ENCODE measurements at regions not wholly inside any gene's neighbourhood (a gene's known extent, or its start where the extent isn't known, plus 50 kb on each side); places are given as distances from the start of the nearest gene placed in this dataset.
"Not testable (repeated sequence)": the region's sequence is repeated elsewhere in the genome, so short reads cannot be mapped to it uniquely, and the experiment has no call there.

GRCh38 chr4:3596957-3597733, 64.9 kb upstream of the LRPAP1 start:
- not testable (repeated sequence) for DNase-seq (ENCODE audit: low spot score in 2 of 2); H3K4me3 Mint-ChIP-seq; H3K36me3 Mint-ChIP-seq; H3K4me1 Mint-ChIP-seq; H3K27ac Mint-ChIP-seq; H3K9me3 Mint-ChIP-seq; ATAC-seq (ENCODE audit: low read depth)
- H3K27me3 Mint-ChIP-seq: peaks cover 12% of the 10 kb centered on the region

- not testable (repeated sequence) for H3K4me1 Mint-ChIP-seq; H3K27ac Mint-ChIP-seq; H3K4me3 Mint-ChIP-seq; H3K36me3 Mint-ChIP-seq; ATAC-seq (ENCODE audit: low read depth); H3K9me3 Mint-ChIP-seq; DNase-seq (ENCODE audit: low spot score in 2 of 2)
- peaks cover 12% of the 10 kb centered on the region for H3K27me3 Mint-ChIP-seq
Observed at GRCh38 chr4:3595627-3596291, 63.5 kb upstream of the LRPAP1 start.

GRCh38 chr4:3594751-3595150, 62.5 kb upstream of the LRPAP1 start:
- not testable (repeated sequence) for H3K4me3 Mint-ChIP-seq; H3K4me1 Mint-ChIP-seq; H3K9me3 Mint-ChIP-seq; ATAC-seq (ENCODE audit: low read depth); H3K36me3 Mint-ChIP-seq; DNase-seq (ENCODE audit: low spot score in 2 of 2)
- Mint-ChIP-seq H3K27me3 (peaks cover 12% of the 10 kb centered on the region), H3K27ac (peak overlapping the region; percentile 49)

GRCh38 chr4:3589946-3590924, 58.0 kb upstream of the LRPAP1 start:
- H3K4me3 Mint-ChIP-seq; DNase-seq (ENCODE audit: low spot score in 2 of 2); H3K36me3 Mint-ChIP-seq; H3K9me3 Mint-ChIP-seq; H3K27ac Mint-ChIP-seq; ATAC-seq (ENCODE audit: low read depth): not testable (repeated sequence)
- peaks cover 13% of the 10 kb centered on the region for H3K27me3 Mint-ChIP-seq
- peaks cover 10% of the 10 kb centered on the region for H3K4me1 Mint-ChIP-seq

GRCh38 chr4:3589379-3589778, 57.2 kb upstream of the LRPAP1 start:
- not testable (repeated sequence) for H3K4me1 Mint-ChIP-seq; H3K36me3 Mint-ChIP-seq; H3K4me3 Mint-ChIP-seq; H3K27me3 Mint-ChIP-seq; H3K27ac Mint-ChIP-seq; H3K9me3 Mint-ChIP-seq; DNase-seq (ENCODE audit: low spot score in 2 of 2); ATAC-seq (ENCODE audit: low read depth)

GRCh38 chr4:3588517-3589194, 56.4 kb upstream of the LRPAP1 start:
- not testable (repeated sequence) for H3K27ac Mint-ChIP-seq; ATAC-seq (ENCODE audit: low read depth); H3K27me3 Mint-ChIP-seq; H3K9me3 Mint-ChIP-seq; H3K4me1 Mint-ChIP-seq; H3K4me3 Mint-ChIP-seq; DNase-seq (ENCODE audit: low spot score in 2 of 2); H3K36me3 Mint-ChIP-seq

- not testable (repeated sequence) for H3K4me3 Mint-ChIP-seq; H3K36me3 Mint-ChIP-seq; DNase-seq (ENCODE audit: low spot score in 2 of 2); H3K27ac Mint-ChIP-seq; ATAC-seq (ENCODE audit: low read depth); H3K4me1 Mint-ChIP-seq; H3K9me3 Mint-ChIP-seq; H3K27me3 Mint-ChIP-seq
Observed at GRCh38 chr4:3586596-3586995, 54.4 kb upstream of the LRPAP1 start.

- H3K9me3 Mint-ChIP-seq; DNase-seq (ENCODE audit: low spot score in 2 of 2); H3K27me3 Mint-ChIP-seq; ATAC-seq (ENCODE audit: low read depth); H3K27ac Mint-ChIP-seq; H3K36me3 Mint-ChIP-seq; H3K4me1 Mint-ChIP-seq; H3K4me3 Mint-ChIP-seq: not testable (repeated sequence)
Observed at GRCh38 chr4:3585567-3585966, 53.3 kb upstream of the LRPAP1 start.

GRCh38 chr4:3582091-3582475, 49.9 kb upstream of the LRPAP1 start:
- Mint-ChIP-seq H3K9me3 (peaks cover 8% of the 10 kb centered on the region), H3K4me1 (peaks cover 2% of the 10 kb centered on the region), H3K4me3 (no peak overlapping the region), H3K27me3 (peaks cover 23% of the 10 kb centered on the region), H3K27ac (no peak overlapping the region), H3K36me3 (no peaks in the 10 kb centered on the region)
- ATAC-seq (ENCODE audit: low read depth) (no peak), DNase-seq (ENCODE audit: low spot score in 2 of 2) (no peak)
